A673 (cell line): ENCODE measurements at regions not wholly inside any gene's neighbourhood (a gene's known extent, or its start where the extent isn't known, plus 50 kb on each side); places are given as distances from the start of the nearest gene placed in this dataset.
"Not testable (repeated sequence)": the region's sequence is repeated elsewhere in the genome, so short reads cannot be mapped to it uniquely, and the experiment has no call there.

Experiments used
- BruUV-seq: library from RNA; stranded (reverse); fragments of 400-500 nt; replicated peaks from 2 replicates; lab custom pipeline; 2021; lab: Mats Ljungman, UMichigan
- CTCF ChIA-PET: fragments of 300-600 bp; sonication (Branson Sonifier 250); formaldehyde crosslinking; loops from one replicate; lab custom pipeline; 2022; ENCODE audit warnings: antibody characterized with exemption; lab: Charles Lee
- POLR2A ChIA-PET: fragments of 300-600 bp; sonication (Branson Sonifier 250); formaldehyde crosslinking; loops from one replicate; lab custom pipeline; 2022; ENCODE audit warnings: antibody characterized with exemption; ENCODE audit not compliant: low non-redundant PET; lab: Charles Lee
- DNase-seq: peaks from one replicate; pipeline ENCODE4 v3.0.0-alpha.2; 2015; ENCODE audit warnings: low spot score
- H3K27ac ChIP-seq: fragments of 200-600 bp; sonication (generic); 2 replicates; pipeline ENCODE4 v1.5.1; 2016; ENCODE audit warnings: mixed run types, low read depth, mild to moderate bottlenecking, mixed read lengths, antibody characterized with exemption, low read length; ENCODE audit not compliant: poor library complexity, severe bottlenecking
- H3K27me3 ChIP-seq: fragments of 200-600 bp; sonication (generic); replicated peaks from 2 replicates; pipeline ENCODE4 v1.6.1; 2017; ENCODE audit warnings: mixed run types, low read depth, mild to moderate bottlenecking, mixed read lengths, antibody characterized with exemption, low read length; ENCODE audit not compliant: insufficient read depth, poor library complexity
- H3K36me3 ChIP-seq: fragments of 200-600 bp; sonication (generic); 2 replicates; pipeline ENCODE4 v1.6.1; 2016; ENCODE audit warnings: mixed run types, mild to moderate bottlenecking, mixed read lengths, antibody characterized with exemption, low read length; ENCODE audit not compliant: insufficient read depth, poor library complexity, severe bottlenecking
- H3K4me1 ChIP-seq: fragments of 200-600 bp; sonication (generic); 2 replicates; pipeline ENCODE4 v1.6.1; 2017; ENCODE audit warnings: mixed run types, mild to moderate bottlenecking, mixed read lengths, antibody characterized with exemption, low read length; ENCODE audit not compliant: insufficient read depth, poor library complexity, severe bottlenecking
- H3K4me3 ChIP-seq: fragments of 200-600 bp; sonication (generic); 2 replicates; pipeline ENCODE4 v1.5.1; 2016; ENCODE audit warnings: low read depth, mixed run types, mild to moderate bottlenecking, mixed read lengths, low read length; ENCODE audit not compliant: poor library complexity, severe bottlenecking
- H3K9me3 ChIP-seq: fragments of 200-600 bp; sonication (generic); 2 replicates; pipeline ENCODE4 v1.6.1; 2016; ENCODE audit warnings: mixed run types, low read depth, mild to moderate bottlenecking, mixed read lengths, antibody characterized with exemption, low read length; ENCODE audit not compliant: poor library complexity, severe bottlenecking
- EZH2 ChIP-seq: fragments of 200-600 bp; sonication (generic); IDR thresholded peaks from 2 replicates; pipeline ENCODE4 v1.6.1; 2017; ENCODE audit warnings: borderline replicate concordance, low read depth, mild to moderate bottlenecking, mixed read lengths, antibody characterized with exemption, low read length; ENCODE audit not compliant: poor library complexity, severe bottlenecking
- intact Hi-C: fragments of 100-400 bp; cut with micrococcal nuclease; formaldehyde crosslinking; loops from one replicate; pipeline ENCODE4 v1.10.0; 2022; ENCODE audit not compliant: unreplicated experiment
- TF ChIP-seq, protein P1 (sequence below): fragments of 300-800, 200-600 bp; sonication (generic); conservative IDR thresholded peaks from 2 replicates; pipeline ENCODE4 v1.5.1; 2017; ENCODE audit warnings: low read depth, mild to moderate bottlenecking, antibody characterized with exemption, low read length, moderate library complexity, mixed read lengths

DNA sequence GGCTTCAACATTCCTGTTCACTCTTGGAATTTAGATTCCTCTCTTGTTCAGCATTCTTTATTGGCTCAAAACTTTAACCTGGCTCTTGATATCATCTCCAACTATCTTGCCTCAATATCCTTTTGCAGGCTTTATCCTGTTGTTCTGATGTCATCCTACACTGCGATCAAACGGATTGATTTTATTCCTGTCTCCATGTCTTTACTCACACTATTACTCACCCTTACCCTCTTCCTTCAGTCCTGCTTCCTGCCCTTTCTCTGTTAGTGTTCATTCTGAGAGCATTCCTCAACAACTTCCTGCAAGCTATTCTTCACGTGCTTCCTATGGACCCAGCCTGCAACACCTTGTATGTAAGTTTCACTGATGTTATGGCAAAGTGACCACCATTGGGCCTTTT, 264.7 kb downstream of the RNF152 start:
- Histone ChIP-seq H3K36me3 (no peaks in the 10 kb centered on the region), H3K9me3 (no peaks in the 10 kb centered on the region)
- DNase-seq: no peak

DNA sequence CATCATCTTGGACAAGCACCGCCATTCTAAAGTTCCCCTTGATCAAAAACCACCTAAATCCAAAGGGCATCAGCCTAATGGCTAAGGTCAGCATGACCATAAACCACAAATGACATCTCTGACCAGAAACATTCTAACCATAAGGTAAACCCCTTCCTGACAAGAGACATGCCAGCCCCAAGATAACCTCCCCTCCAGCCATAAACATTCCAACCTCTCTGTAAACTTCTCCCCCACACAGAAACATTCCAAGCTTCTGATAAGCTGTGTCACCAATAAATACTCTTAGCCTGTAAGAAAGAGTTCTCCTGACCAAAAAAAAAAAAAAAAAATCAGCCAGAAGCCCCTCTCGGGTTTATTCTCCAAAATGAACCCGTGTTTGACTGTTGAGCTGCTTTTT, 268.2 kb downstream of the RNF152 start:
- DNase-seq, H3K4me3 ChIP-seq, POLR2A ChIA-PET, H3K27ac ChIP-seq, H3K27me3 ChIP-seq, intact Hi-C loops, H3K4me1 ChIP-seq, H3K36me3 ChIP-seq, BruUV-seq, H3K9me3 ChIP-seq, CTCF ChIA-PET: not testable (repeated sequence)

More for the DNA sequence above, 264.7 kb downstream of the RNF152 start:
- Histone ChIP-seq H3K4me3 (no peak overlapping the region), H3K4me1 (peaks cover 6% of the 10 kb centered on the region), H3K27ac (no peak overlapping the region), H3K27me3 (no peaks in the 10 kb centered on the region)
- POLR2A ChIA-PET: no interaction called here
- intact Hi-C loops: no loop called here
- TF ChIP-seq, protein P1, sequence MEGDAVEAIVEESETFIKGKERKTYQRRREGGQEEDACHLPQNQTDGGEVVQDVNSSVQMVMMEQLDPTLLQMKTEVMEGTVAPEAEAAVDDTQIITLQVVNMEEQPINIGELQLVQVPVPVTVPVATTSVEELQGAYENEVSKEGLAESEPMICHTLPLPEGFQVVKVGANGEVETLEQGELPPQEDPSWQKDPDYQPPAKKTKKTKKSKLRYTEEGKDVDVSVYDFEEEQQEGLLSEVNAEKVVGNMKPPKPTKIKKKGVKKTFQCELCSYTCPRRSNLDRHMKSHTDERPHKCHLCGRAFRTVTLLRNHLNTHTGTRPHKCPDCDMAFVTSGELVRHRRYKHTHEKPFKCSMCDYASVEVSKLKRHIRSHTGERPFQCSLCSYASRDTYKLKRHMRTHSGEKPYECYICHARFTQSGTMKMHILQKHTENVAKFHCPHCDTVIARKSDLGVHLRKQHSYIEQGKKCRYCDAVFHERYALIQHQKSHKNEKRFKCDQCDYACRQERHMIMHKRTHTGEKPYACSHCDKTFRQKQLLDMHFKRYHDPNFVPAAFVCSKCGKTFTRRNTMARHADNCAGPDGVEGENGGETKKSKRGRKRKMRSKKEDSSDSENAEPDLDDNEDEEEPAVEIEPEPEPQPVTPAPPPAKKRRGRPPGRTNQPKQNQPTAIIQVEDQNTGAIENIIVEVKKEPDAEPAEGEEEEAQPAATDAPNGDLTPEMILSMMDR: no peak
- no peak for TF ChIP-seq EZH2
- CTCF ChIA-PET: no interaction called here
- no TSS peak for BruUV-seq

DNA sequence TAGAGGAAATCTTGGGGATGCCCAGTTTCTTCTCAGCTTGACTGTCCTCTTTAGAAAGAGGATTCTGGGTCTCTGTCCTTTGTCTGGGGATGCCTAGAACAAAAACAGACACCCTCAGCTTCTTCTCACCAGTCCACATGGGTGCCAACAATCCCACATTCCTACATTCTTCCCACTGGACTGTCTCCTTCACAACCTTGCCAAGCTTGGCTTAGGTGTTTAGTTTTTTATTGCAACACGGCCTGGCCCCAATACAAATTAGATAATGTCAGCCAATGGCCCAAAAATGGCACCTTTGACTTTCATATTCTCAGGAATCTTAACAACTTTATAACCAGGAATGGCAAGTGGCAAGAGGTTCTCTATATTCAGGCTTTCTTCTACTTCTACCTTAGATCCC, 273.0 kb downstream of the RNF152 start:
- Histone ChIP-seq H3K4me1 (no peaks in the 10 kb centered on the region), H3K9me3 (no peaks in the 10 kb centered on the region), H3K4me3 (no peak overlapping the region), H3K27me3 (no peaks in the 10 kb centered on the region), H3K36me3 (no peaks in the 10 kb centered on the region), H3K27ac (no peak overlapping the region)
- BruUV-seq: no TSS peak
- ChIA-PET POLR2A (no interaction called here), CTCF (no interaction called here)
- no peak for TF ChIP-seq EZH2
- DNase-seq: no peak
- intact Hi-C loops: no loop called here

DNA sequence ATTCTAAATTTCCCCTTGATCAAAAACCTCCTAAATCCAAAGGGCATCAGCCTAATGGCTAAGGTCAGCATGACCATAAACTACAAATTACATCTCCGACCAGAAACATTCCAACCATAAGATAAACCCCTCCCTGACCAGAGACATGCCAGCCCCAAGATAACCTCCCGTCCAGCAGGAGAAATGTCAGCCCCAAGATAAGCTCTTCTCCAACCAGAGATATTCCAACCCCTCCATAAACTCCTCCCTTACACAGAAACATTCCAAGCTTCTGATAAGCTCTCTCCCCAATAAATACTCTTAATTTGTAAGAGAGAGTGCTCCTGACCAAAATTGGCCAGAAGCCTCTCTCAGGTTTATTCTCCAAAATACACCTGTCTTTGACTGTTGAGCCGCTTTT, 274.0 kb downstream of the RNF152 start:
- H3K9me3 ChIP-seq: no peaks in the 10 kb centered on the region
- CTCF ChIA-PET: no interaction called here
- no peaks in the 10 kb centered on the region for H3K27me3 ChIP-seq
- no peaks in the 10 kb centered on the region for H3K36me3 ChIP-seq
- no peak for DNase-seq
- no peak overlapping the region for H3K4me3 ChIP-seq
- H3K27ac ChIP-seq: no peak overlapping the region
- intact Hi-C loops: no loop called here
- no peaks in the 10 kb centered on the region for H3K4me1 ChIP-seq
- no TSS peak for BruUV-seq
- POLR2A ChIA-PET: no interaction called here
- TF ChIP-seq, protein P1: no peak
- TF ChIP-seq EZH2: no peak
